ENCODE measurements at regions not wholly inside any gene's neighbourhood (a gene's known extent, or its start where the extent isn't known, plus 50 kb on each side); places are given as distances from the start of the nearest gene placed in this dataset.

DNA sequence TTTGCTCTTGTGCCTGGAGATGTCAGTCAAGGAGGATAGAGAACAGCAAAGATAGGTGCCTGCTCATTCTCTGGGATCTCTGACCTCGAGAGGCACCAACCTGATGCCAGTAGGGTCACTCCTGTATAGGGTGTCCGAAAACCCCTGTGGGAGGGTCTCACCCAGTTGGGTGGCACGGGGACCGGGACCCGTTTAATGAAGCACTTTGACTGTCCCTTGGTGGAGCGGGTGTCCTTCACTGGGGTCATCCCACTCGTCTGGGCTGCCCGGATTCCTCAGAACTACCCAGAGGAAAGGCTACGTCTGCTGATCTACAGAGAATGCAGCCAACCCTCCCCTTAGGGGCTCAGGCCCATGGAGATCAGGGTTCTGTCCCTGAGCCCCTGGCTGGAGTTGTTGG, 157.6 kb downstream of the CAPZA3 start:
- Histone ChIP-seq H3K4me3 (ENCODE audit: low read depth, low read length) (no peak overlapping the region), H3K36me3 (ENCODE audit: control insufficient read depth, insufficient read depth, low read length) (no peaks in the 10 kb centered on the region), H3K27me3 (ENCODE audit: control insufficient read depth, insufficient read depth, low read length) (no peaks in the 10 kb centered on the region)
- TF ChIP-seq CTCF (IDR thresholded peaks at IDR 0.05; ENCODE audit: insufficient read depth, low read length, poor library complexity, severe bottlenecking), result no peak
- DNase-seq (ENCODE audit: low read depth), result no peak

GRCh38 chr12:18895946-18896345, 158.0 kb downstream of the CAPZA3 start:
- no peak for DNase-seq (ENCODE audit: low read depth)
- TF ChIP-seq CTCF (IDR thresholded peaks at IDR 0.05; ENCODE audit: insufficient read depth, low read length, poor library complexity, severe bottlenecking), result no peak
- Histone ChIP-seq H3K36me3 (ENCODE audit: control insufficient read depth, insufficient read depth, low read length) (no peaks in the 10 kb centered on the region), H3K4me3 (ENCODE audit: low read depth, low read length) (no peak overlapping the region), H3K27me3 (ENCODE audit: control insufficient read depth, insufficient read depth, low read length) (no peaks in the 10 kb centered on the region)

DNA sequence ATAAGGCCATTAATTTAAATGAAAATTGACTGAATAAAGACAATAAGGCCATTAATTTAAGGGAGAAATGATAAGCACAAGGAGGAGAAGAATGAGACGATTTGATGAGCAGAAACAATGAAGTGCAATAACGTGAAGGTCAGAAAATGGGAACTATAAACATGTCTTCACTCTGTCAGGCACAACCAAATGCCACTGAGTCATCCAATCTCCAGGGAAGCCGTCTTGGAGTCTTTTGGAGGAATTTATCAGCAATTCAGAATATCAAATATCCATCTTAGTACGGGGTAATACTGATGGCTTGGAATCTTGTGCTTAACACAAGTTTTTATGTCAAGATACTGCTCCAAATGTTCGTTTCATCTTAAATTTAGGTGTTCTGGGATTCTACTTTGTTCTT, 159.9 kb downstream of the CAPZA3 start:
- no peak for DNase-seq (ENCODE audit: low read depth)
- no peak overlapping the region for H3K4me3 ChIP-seq (ENCODE audit: low read depth, low read length)
- H3K27me3 ChIP-seq (ENCODE audit: control insufficient read depth, insufficient read depth, low read length), result no peaks in the 10 kb centered on the region
- TF ChIP-seq CTCF (IDR thresholded peaks at IDR 0.05; ENCODE audit: insufficient read depth, low read length, poor library complexity, severe bottlenecking), result no peak
- no peaks in the 10 kb centered on the region for H3K36me3 ChIP-seq (ENCODE audit: control insufficient read depth, insufficient read depth, low read length)

DNA sequence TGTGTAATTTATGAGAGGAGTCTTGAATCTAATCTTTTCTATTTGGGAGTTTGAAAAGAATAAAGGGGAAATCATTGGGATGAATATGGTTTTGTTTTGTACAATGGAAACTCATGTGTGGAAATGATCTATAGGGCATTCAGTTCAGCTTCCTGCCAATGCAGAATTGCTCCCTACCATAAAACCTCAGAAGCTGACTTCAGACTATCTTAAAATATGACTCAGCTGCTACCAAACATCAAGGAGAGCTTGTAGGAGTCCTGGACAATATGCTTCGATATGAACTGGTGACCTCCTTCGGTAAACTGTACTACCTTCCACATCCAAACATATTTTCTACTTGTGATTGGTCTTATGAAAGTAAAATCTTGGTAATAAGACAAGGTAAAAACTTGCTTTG, 160.6 kb downstream of the CAPZA3 start:
- DNase-seq (ENCODE audit: low read depth), result no peak
- no peak for TF ChIP-seq CTCF (IDR thresholded peaks at IDR 0.05; ENCODE audit: insufficient read depth, low read length, poor library complexity, severe bottlenecking)
- H3K4me3 ChIP-seq (ENCODE audit: low read depth, low read length), result no peak overlapping the region

GRCh38 chr12:18899162-18899561, 161.2 kb downstream of the CAPZA3 start:
- no peak for DNase-seq (ENCODE audit: low read depth)

More for the DNA sequence above, 160.6 kb downstream of the CAPZA3 start:
- Histone ChIP-seq H3K36me3 (ENCODE audit: control insufficient read depth, insufficient read depth, low read length) (no peaks in the 10 kb centered on the region), H3K27me3 (ENCODE audit: control insufficient read depth, insufficient read depth, low read length) (no peaks in the 10 kb centered on the region)

More at GRCh38 chr12:18899162-18899561, 161.2 kb downstream of the CAPZA3 start:
- Histone ChIP-seq H3K4me3 (ENCODE audit: low read depth, low read length) (no peak overlapping the region), H3K36me3 (ENCODE audit: control insufficient read depth, insufficient read depth, low read length) (no peaks in the 10 kb centered on the region), H3K27me3 (ENCODE audit: control insufficient read depth, insufficient read depth, low read length) (no peaks in the 10 kb centered on the region)
- no peak for TF ChIP-seq CTCF (IDR thresholded peaks at IDR 0.05; ENCODE audit: insufficient read depth, low read length, poor library complexity, severe bottlenecking)
